ENCODE measurements at regions not wholly inside any gene's neighbourhood (a gene's known extent, or its start where the extent isn't known, plus 50 kb on each side); places are given as distances from the start of the nearest gene placed in this dataset.
"Not testable (repeated sequence)": the region's sequence is repeated elsewhere in the genome, so short reads cannot be mapped to it uniquely, and the experiment has no call there.

DNA sequence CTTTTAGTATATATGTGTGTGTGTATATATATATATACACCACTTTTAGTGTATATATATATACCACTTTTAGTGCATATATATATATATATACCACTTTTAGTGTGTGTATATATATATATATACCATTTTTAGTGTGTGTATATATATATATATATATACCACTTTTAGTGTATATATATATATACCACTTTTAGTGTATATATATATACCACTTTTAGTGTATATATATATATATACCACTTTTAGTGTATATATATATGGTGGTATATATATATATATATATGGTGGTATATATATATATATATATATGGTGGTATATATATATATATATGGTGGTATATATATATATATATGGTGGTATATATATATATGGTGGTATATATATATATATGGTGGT is 79.5 kb upstream of the ANK3 start:
- TF ChIP-seq, protein P1, sequence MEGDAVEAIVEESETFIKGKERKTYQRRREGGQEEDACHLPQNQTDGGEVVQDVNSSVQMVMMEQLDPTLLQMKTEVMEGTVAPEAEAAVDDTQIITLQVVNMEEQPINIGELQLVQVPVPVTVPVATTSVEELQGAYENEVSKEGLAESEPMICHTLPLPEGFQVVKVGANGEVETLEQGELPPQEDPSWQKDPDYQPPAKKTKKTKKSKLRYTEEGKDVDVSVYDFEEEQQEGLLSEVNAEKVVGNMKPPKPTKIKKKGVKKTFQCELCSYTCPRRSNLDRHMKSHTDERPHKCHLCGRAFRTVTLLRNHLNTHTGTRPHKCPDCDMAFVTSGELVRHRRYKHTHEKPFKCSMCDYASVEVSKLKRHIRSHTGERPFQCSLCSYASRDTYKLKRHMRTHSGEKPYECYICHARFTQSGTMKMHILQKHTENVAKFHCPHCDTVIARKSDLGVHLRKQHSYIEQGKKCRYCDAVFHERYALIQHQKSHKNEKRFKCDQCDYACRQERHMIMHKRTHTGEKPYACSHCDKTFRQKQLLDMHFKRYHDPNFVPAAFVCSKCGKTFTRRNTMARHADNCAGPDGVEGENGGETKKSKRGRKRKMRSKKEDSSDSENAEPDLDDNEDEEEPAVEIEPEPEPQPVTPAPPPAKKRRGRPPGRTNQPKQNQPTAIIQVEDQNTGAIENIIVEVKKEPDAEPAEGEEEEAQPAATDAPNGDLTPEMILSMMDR (IDR thresholded peaks at IDR 0.05; ENCODE audit: low read length) = not testable (repeated sequence)
- not testable (repeated sequence) for TF ChIP-seq EZH2 (IDR thresholded peaks at IDR 0.05; ENCODE audit: borderline replicate concordance, low read length)
